Stomach (tissue), 4 donors: ENCODE measurements at regions not wholly inside any gene's neighbourhood (a gene's known extent, or its start where the extent isn't known, plus 50 kb on each side); places are given as distances from the start of the nearest gene placed in this dataset.

Experiments
- CTCF ChIP-seq, 7 experiments: fragments of 450-650 bp in 4 of 7; fragments of 200-600 bp in 3 of 7; sonication (generic) in 3 of 7; IDR thresholded peaks; one replicate each; pipeline ENCODE4 v1.5.1; 2016 to 2019; ENCODE audit warnings: antibody characterized with exemption in 7 of 7, control low read depth in 2 of 7, mild to moderate bottlenecking in 1 of 7
- EP300 ChIP-seq: sonication (generic); formaldehyde crosslinking; IDR thresholded peaks from one replicate; pipeline ENCODE4 v1.6.1; 2017; ENCODE audit warnings: antibody characterized with exemption
- POLR2A ChIP-seq, 4 donors: fragments of 450-650 bp; IDR thresholded peaks; one replicate each; pipeline ENCODE4 v1.6.1; 2016; ENCODE audit warnings: antibody characterized with exemption in 4 of 4, control low read depth in 2 of 4, mild to moderate bottlenecking in 1 of 4, moderate library complexity in 1 of 4

- TF ChIP-seq CTCF (IDR thresholded peaks at IDR 0.05) = no peak
- no peak for TF ChIP-seq POLR2A (IDR thresholded peaks at IDR 0.05)
- TF ChIP-seq EP300 = no peak
Observed at GRCh38 chr16:5393070-5393469, 295.5 kb upstream of the EEF2KMT start.
